Gastrocnemius medialis (tissue), 4 donors: ENCODE measurements at regions not wholly inside any gene's neighbourhood (a gene's known extent, or its start where the extent isn't known, plus 50 kb on each side); places are given as distances from the start of the nearest gene placed in this dataset.

Experiments used
- POLR2A ChIP-seq, 2 donors: fragments of 450-650 bp; IDR thresholded peaks; one replicate each; pipeline ENCODE4 v1.6.1; 2017; ENCODE audit warnings: antibody characterized with exemption in 2 of 2, mild to moderate bottlenecking in 2 of 2, moderate library complexity in 2 of 2
- TF ChIP-seq, protein P1 (sequence below), 5 experiments: fragments of 450-650 bp in 3 of 5; fragments of 200-600 bp in 2 of 5; sonication (generic) in 2 of 5; IDR thresholded peaks in 4 of 5; conservative IDR thresholded peaks in 1 of 5; 1 replicate in 4 of 5; 2 replicates in 1 of 5; pipeline ENCODE4 v1.5.1; 2016 to 2019; ENCODE audit warnings: antibody characterized with exemption in 5 of 5, mild to moderate bottlenecking in 3 of 5, moderate library complexity in 3 of 5

- TF ChIP-seq, protein P1, sequence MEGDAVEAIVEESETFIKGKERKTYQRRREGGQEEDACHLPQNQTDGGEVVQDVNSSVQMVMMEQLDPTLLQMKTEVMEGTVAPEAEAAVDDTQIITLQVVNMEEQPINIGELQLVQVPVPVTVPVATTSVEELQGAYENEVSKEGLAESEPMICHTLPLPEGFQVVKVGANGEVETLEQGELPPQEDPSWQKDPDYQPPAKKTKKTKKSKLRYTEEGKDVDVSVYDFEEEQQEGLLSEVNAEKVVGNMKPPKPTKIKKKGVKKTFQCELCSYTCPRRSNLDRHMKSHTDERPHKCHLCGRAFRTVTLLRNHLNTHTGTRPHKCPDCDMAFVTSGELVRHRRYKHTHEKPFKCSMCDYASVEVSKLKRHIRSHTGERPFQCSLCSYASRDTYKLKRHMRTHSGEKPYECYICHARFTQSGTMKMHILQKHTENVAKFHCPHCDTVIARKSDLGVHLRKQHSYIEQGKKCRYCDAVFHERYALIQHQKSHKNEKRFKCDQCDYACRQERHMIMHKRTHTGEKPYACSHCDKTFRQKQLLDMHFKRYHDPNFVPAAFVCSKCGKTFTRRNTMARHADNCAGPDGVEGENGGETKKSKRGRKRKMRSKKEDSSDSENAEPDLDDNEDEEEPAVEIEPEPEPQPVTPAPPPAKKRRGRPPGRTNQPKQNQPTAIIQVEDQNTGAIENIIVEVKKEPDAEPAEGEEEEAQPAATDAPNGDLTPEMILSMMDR (IDR thresholded peaks at IDR 0.05 in 4 of 5, conservative IDR thresholded peaks at IDR 0.05 in 1 of 5): no peak
- no peak for TF ChIP-seq POLR2A (IDR thresholded peaks at IDR 0.05)
These were observed 1141.5 kb upstream of the CDH6 start for GRCh38 chr5:30051976-30052375.
